K562 (cell line): ENCODE measurements at regions not wholly inside any gene's neighbourhood (a gene's known extent, or its start where the extent isn't known, plus 50 kb on each side); places are given as distances from the start of the nearest gene placed in this dataset.

Source experiments
- ATAC-seq: fragments of 200-7000 bp; cut with Tn5 transposase; 3 replicates; pipeline ENCODE4 v1.9.1; 2020; ENCODE audit warnings: moderate library complexity
- BruUV-seq: library from RNA; stranded (reverse); fragments of 400-500 nt; replicated peaks from 2 replicates; lab custom pipeline; 2021; lab: Mats Ljungman, UMichigan
- CTCF ChIA-PET: fragments of 300-600 bp; formaldehyde crosslinking; extraction: SDS; loops from one replicate; lab custom pipeline; 2021; ENCODE audit warnings: low intra/inter-chr PET ratio; lab: Yijun Ruan, JAX
- POLR2A ChIA-PET: fragments of 300-600, 350-650 bp; sonication (Branson Sonifier 250); formaldehyde crosslinking; extraction: SDS; loops from one replicate; lab custom pipeline; 2021; ENCODE audit warnings: antibody characterized with exemption, inconsistent platforms; lab: Yijun Ruan, JAX
- DNase-seq, 4 experiments: peaks; one replicate each; pipeline versions ENCODE4 v3.0.0 to v3.0.0-alpha.2; 2011 to 2018; ENCODE audit warnings: low spot score in 3 of 4, mixed read lengths in 3 of 4; ENCODE audit errors: extremely low read depth in 1 of 4
- FAIRE-seq: peaks from 2 replicates; lab custom pipeline; 2011; peaks lifted over from hg19 to GRCh38; lab: Jason Lieb, UNC
- H2AFZ ChIP-seq: 2 replicates; pipeline ENCODE4 v1.6.0; 2011; ENCODE audit warnings: low read depth, low read length, control low read depth, inconsistent platforms
- H3K27ac ChIP-seq: fragments of 200-600 bp; 3 replicates; pipeline ENCODE4 v1.8.0; 2011; ENCODE audit warnings: low read depth, mild to moderate bottlenecking, control low read depth, inconsistent platforms, low read length, moderate library complexity, mixed read lengths; ENCODE audit errors: extremely low read depth
- H3K27me3 ChIP-seq, 2 experiments: fragments of 300-600 bp in 1 of 2; 2 replicates in 1 of 2; 3 replicates in 1 of 2; pipeline versions ENCODE4 v1.6.0 to v1.8.0; 2011; ENCODE audit warnings: inconsistent platforms in 2 of 2, low read length in 2 of 2, mild to moderate bottlenecking in 1 of 2, mixed read lengths in 1 of 2, moderate library complexity in 1 of 2; ENCODE audit not compliant: control insufficient read depth in 2 of 2, insufficient read depth in 2 of 2
- H3K36me3 ChIP-seq: fragments of 300-600 bp; 3 replicates; pipeline ENCODE4 v1.8.0; 2011; ENCODE audit warnings: mild to moderate bottlenecking, low read length, inconsistent platforms; ENCODE audit not compliant: control insufficient read depth, insufficient read depth
- H3K4me1 ChIP-seq, 2 experiments: fragments of 200-600 bp in 1 of 2; replicated peaks in 1 of 2; 2 replicates in 1 of 2; 3 replicates in 1 of 2; pipeline versions ENCODE4 v1.5.1 to v1.8.0; 2011; ENCODE audit warnings: inconsistent platforms in 2 of 2, low read length in 2 of 2, mild to moderate bottlenecking in 1 of 2, mixed read lengths in 1 of 2, moderate library complexity in 1 of 2; ENCODE audit not compliant: control insufficient read depth in 2 of 2, insufficient read depth in 2 of 2
- H3K4me2 ChIP-seq: 2 replicates; pipeline ENCODE4 v1.6.1; 2011; ENCODE audit warnings: low read length, control low read depth, inconsistent platforms, mixed read lengths; ENCODE audit not compliant: insufficient read depth
- H3K4me3 ChIP-seq: fragments of 200-600 bp; sonication (generic), shearing (Covaris generic); 2 replicates; pipeline ENCODE4 v1.5.1; 2016; ENCODE audit warnings: control low read depth, inconsistent platforms
- H3K79me2 ChIP-seq: fragments of 200-600 bp; 3 replicates; pipeline ENCODE4 v1.8.0; 2011; ENCODE audit warnings: low read length, inconsistent platforms; ENCODE audit not compliant: control insufficient read depth, insufficient read depth
- H3K9ac ChIP-seq, 2 experiments: 2 replicates each; pipeline versions ENCODE4 v1.6.0 to v1.6.1; 2011; ENCODE audit warnings: low read depth in 2 of 2, low read length in 2 of 2, control low read depth in 1 of 2, inconsistent platforms in 1 of 2, mild to moderate bottlenecking in 1 of 2, mixed read lengths in 1 of 2; ENCODE audit not compliant: insufficient read depth in 1 of 2
- H3K9me1 ChIP-seq: one replicate; pipeline ENCODE4 v1.6.0; 2011; ENCODE audit warnings: inconsistent platforms, mild to moderate bottlenecking, low read length, moderate library complexity; ENCODE audit not compliant: control insufficient read depth, insufficient read depth
- H3K9me3 ChIP-seq: replicated peaks from 2 replicates; pipeline ENCODE4 v1.5.1; 2011; ENCODE audit warnings: low read depth, low read length, inconsistent platforms; ENCODE audit not compliant: control insufficient read depth, insufficient read depth
- H4K20me1 ChIP-seq: replicated peaks from 2 replicates; pipeline ENCODE4 v1.6.1; 2011; ENCODE audit warnings: low read length, inconsistent platforms, mixed read lengths; ENCODE audit not compliant: control insufficient read depth, insufficient read depth
- BRF1 ChIP-seq: IDR thresholded peaks from 3 replicates; pipeline ENCODE4 v1.6.1; 2011; ENCODE audit warnings: borderline replicate concordance, mild to moderate bottlenecking; ENCODE audit not compliant: insufficient read length; ENCODE audit errors: extremely low read depth
- CBFA2T3 ChIP-seq: fragments of 450-650 bp; IDR thresholded peaks from 2 replicates; pipeline ENCODE4 v1.6.1; 2017
- DIDO1 ChIP-seq: fragments of 450-650 bp; IDR thresholded peaks from 2 replicates; pipeline ENCODE4 v1.6.1; 2016; ENCODE audit warnings: low read depth, missing biosample characterization, missing genetic modification characterization
- DPF2 ChIP-seq: fragments of 450-650 bp; IDR thresholded peaks from 2 replicates; pipeline ENCODE4 v1.6.1; 2016
- HDAC1 ChIP-seq, 2 experiments: fragments of 450-650 bp; IDR thresholded peaks; 2 replicates each; pipeline ENCODE4 v1.6.1; 2016 to 2017; ENCODE audit warnings: inconsistent platforms in 1 of 2, mild to moderate bottlenecking in 1 of 2, moderate library complexity in 1 of 2
- HMG20A ChIP-seq: fragments of 450-650 bp; formaldehyde crosslinking; conservative IDR thresholded peaks from 2 replicates; pipeline ENCODE4 v1.4.0; 2020; ENCODE audit warnings: mild to moderate bottlenecking, mixed read lengths
- KHSRP ChIP-seq: fragments of 450-650 bp; IDR thresholded peaks from 2 replicates; pipeline ENCODE4 v1.6.1; 2017
- NEUROD1 ChIP-seq: fragments of 150-350 bp; IDR thresholded peaks from 2 replicates; pipeline ENCODE4 v1.6.1; 2014; ENCODE audit warnings: borderline replicate concordance, low read length, low read depth; ENCODE audit not compliant: partially characterized antibody
- NFE2L1 ChIP-seq: fragments of 450-650 bp; IDR thresholded peaks from 2 replicates; pipeline ENCODE4 v1.6.1; 2016; ENCODE audit warnings: missing genetic modification characterization, low read depth, mild to moderate bottlenecking, missing compliant biosample characterization, moderate library complexity, borderline replicate concordance
- SNRNP70 ChIP-seq: fragments of 200-400 bp; formaldehyde crosslinking; optimal IDR thresholded peaks from 2 replicates; pipeline ENCODE3; 2017; ENCODE audit warnings: low read depth, low read length
- SP1 ChIP-seq: sonication (generic); formaldehyde crosslinking; IDR thresholded peaks from 2 replicates; pipeline ENCODE4 v1.8.1; 2022; ENCODE audit warnings: mild to moderate bottlenecking, missing genetic modification reagents
- SP2 ChIP-seq: IDR thresholded peaks from 2 replicates; pipeline ENCODE4 v1.6.1; 2011; ENCODE audit warnings: mild to moderate bottlenecking, low read depth, low read length, moderate library complexity; ENCODE audit not compliant: poor library complexity, severe bottlenecking; ENCODE audit errors: extremely low read depth
- ZNF311 ChIP-seq: fragments of 250-450 bp; sonication (Bioruptor Pico); IDR thresholded peaks from 2 replicates; pipeline ENCODE4 v1.4.0; 2020; ENCODE audit warnings: mild to moderate bottlenecking, moderate library complexity
- ZNF316 ChIP-seq: fragments of 450-650 bp; IDR thresholded peaks from 2 replicates; pipeline ENCODE4 v1.6.1; 2016
- ZNF407 ChIP-seq: fragments of 450-650 bp; IDR thresholded peaks from 2 replicates; pipeline ENCODE4 v1.6.1; 2016; ENCODE audit warnings: low read depth
- ZNF586 ChIP-seq: fragments of 450-650 bp; formaldehyde crosslinking; conservative IDR thresholded peaks from 2 replicates; pipeline ENCODE4 v1.4.0; 2020; ENCODE audit warnings: mild to moderate bottlenecking, moderate library complexity
- WGBS: fragments of 100-300 bp; shearing (Covaris generic); methylation state at CpG from one replicate; pipeline ENCODE4 v1.1.6; 2016; ENCODE audit warnings: low coverage, mixed read lengths; ENCODE audit not compliant: insufficient coverage; ENCODE audit errors: missing lambda C conversion rate; 5-methylcytosine and 5-hydroxymethylcytosine counted together
- in situ Hi-C: fragments of 300-500 bp; cut with MboI; formaldehyde crosslinking; loops from 4 replicates; pipeline ENCODE4 v1.15.0; 2018; ENCODE audit warnings: inconsistent platforms, mixed read lengths
- intact Hi-C: fragments of 100-400 bp; cut with micrococcal nuclease; formaldehyde crosslinking; loops from 2 replicates; pipeline ENCODE4 v1.14.2; 2022

GRCh38 chr2:16552202-16552601 lies 113.4 kb downstream of the CYRIA start (continued):
- no peak for TF ChIP-seq ZNF407

- FAIRE-seq, result no peak
- Histone ChIP-seq H3K36me3 (no peaks in the 10 kb centered on the region), H3K4me2 (no peak overlapping the region), H3K4me3 (no peak overlapping the region), H3K9me1 (no peaks in the 10 kb centered on the region), H3K9me3 (no peaks in the 10 kb centered on the region), H3K9ac (no peak overlapping the region), H3K27ac (no peak overlapping the region), H4K20me1 (no peaks in the 10 kb centered on the region), H2AFZ (no peak overlapping the region), H3K4me1 (no peaks in the 10 kb centered on the region), H3K27me3 (no peaks in the 10 kb centered on the region; a peak in 1 of 5 replicates), H3K79me2 (no peaks in the 10 kb centered on the region)
- TF ChIP-seq NEUROD1 (no peak), DPF2 (no peak), NFE2L1 (no peak), BRF1 (no peak), KHSRP (no peak), HMG20A (CRISPR knock-in tag) (no peak), SP1 (CRISPR knock-in tag) (no peak), DIDO1 (tag) (no peak), SP2 (no peak), ZNF586 (no peak), CBFA2T3 (no peak), SNRNP70 (no peak), ZNF311 (CRISPR knock-in tag) (no peak), ZNF316 (no peak), HDAC1 (IDR thresholded peaks at IDR 0.05) (no peak)
- no peak for DNase-seq
- ChIA-PET CTCF (no interaction called here), POLR2A (no interaction called here)
- no TSS peak for BruUV-seq
- WGBS, result 0% methylated on average over 2 of the region's 2 CpGs
- ATAC-seq, result no peak
- in situ Hi-C loops, result no loop called here
- intact Hi-C loops, result no loop called here
Measured at GRCh38 chr2:16548036-16548435, 117.6 kb downstream of the CYRIA start.
